ENCODE measurements at regions not wholly inside any gene's neighbourhood (a gene's known extent, or its start where the extent isn't known, plus 50 kb on each side); places are given as distances from the start of the nearest gene placed in this dataset.

DNA sequence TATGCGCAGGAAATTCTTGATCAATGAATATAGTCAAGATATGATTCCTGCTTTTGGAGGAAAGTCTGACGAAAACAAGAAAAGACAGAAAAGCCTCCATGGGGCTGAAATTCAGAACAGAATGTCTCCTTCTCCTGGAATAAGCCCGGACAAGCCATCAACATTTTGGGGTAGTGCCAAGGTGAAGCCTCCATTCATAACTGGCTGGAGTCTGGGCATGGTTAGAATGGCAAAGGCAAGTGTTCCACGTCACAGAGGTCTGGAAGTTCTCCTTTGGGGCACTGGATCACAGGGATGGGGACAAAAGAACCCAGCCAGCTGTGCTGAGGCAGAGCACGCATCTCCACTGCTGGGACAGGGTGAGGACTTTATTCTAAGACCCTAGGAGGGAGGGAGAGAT lies 505.7 kb downstream of the CMPK2 start:
- DNase-seq: no peak

DNA sequence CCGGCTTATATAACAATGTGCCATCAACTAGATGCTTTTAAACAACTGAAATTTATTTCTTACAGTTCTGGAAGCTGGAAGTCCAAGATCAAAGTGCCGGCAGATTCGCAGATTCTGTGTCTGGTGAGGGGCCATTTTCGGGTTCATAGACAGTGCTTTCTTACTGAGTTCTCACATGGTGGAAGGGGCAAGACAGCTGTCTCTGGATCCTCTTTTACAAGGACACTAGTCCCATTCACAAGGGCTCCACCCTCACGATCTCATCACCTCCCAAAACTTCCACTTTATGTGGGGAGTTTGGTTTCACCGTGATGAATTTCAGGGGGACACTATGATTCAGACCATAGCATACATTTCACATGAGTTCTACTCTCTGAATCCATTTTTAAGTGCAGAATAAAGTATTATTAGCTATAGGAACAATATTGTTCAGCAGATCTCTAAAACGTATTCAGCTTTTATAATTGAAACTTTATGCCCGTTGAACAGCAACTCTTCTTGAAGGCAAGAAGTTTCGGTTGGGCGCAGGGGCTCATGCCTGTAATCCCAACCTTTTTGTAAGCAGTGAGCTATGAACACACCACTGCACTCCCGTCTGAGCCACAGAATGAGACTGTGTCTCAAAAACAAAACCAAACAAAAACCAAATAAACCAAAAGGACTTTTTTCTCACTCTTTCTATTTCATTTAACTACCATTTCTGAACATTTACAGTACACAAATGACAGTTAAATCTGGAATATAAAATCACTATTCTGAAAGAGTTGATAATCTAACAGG lies 502.8 kb downstream of the CMPK2 start:
- DNase-seq: no peak

DNA sequence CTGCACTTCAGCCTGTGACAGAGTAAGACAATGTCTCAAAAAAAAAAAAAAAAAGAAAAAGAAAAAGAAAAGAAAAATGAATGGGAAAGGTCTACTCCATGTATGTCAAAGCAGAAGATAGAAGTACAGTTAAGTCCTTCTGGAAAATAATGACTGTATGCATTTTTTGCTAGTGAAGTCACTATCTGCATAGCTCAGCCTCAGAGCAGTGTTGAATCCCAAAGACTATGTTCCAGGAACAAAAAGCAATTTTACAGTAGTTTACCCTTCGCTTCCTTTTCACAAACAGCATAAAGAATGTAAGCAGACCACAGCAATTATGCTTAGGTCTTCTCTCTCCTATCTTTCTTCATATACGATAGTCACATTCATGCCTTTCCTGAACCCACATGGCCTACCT lies 497.4 kb downstream of the CMPK2 start:
- no peak for DNase-seq

DNA sequence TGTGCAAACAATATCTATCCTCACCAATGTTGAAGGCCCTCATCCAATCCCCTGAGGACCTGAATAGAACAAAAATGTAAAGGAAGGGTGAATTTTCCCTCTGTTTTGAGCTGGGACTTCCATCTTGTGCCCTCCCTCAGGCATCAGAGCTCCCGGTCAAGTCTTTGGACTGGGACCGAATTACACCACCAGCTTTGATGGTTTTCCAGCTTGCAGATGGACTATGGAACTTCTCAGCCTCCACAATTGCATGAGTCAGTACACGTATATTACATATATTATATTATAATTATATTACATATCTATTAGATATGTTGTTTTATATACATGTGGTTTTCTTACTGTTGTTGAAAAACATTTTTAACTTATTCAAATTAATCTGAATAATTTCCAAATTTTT lies 496.4 kb downstream of the CMPK2 start:
- DNase-seq: no peak

DNA sequence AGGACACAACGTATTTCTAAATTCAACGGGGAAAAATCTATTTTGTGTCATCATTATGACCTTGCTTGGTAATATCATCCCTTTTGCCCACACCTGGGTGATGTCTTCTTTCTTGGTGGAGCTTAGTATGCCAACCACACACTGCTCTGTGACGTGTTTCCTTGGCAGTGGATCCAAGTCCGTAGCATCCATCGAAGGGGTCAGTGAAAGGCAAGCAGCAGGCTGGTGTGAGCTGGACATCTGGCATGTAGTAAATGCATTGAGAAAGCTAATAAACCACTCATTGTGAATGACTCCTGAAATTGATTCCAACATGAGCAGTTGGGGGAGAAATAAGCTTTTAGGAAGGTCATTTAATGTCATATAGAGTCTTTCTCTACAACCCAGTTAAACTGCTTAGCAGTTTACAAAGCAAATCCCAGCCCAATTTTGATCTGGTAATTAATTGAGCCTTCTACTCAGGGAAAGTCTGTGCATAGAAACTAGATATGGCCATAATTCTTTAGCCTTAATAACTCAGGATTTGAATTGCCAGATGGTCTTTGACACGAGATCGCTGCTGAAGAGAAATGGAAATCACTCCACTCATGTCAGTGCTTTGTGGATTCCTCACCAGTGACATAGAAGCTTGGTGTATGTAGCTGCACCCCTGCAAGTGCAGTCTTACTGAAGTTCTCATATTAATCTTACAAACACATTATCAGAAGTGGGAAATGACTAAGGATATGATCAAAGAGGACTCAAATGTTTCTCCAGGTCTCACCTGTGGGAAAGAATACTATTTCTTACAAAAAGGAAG lies 494.8 kb downstream of the CMPK2 start:
- DNase-seq: no peak

- no peak for DNase-seq
Observed at GRCh38 chr2:6372317-6372901, 493.3 kb downstream of the CMPK2 start.

- no peak for DNase-seq
Observed at GRCh38 chr2:6381326-6381725, 484.4 kb downstream of the CMPK2 start.

DNA sequence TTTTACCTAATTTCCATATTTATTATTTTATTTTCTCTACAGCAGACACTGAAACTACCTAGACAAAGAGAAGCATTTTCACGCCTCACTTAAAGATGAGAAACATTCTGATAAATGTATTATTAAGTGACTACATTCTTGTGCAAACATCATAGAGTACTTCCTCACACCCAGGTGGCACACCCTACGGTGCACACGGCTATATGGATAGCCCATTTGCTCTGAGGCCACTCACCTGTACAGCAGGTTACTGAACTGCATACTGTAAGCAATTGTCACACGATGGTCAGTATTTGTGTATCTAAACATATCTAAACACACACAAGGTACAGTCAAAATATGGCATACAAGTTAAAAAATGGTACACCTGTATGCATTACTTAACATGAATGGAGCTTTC lies 481.4 kb downstream of the CMPK2 start:
- DNase-seq: no peak

GRCh38 chr2:6392354-6392753 lies 473.4 kb downstream of the CMPK2 start:
- no peak for DNase-seq

DNA sequence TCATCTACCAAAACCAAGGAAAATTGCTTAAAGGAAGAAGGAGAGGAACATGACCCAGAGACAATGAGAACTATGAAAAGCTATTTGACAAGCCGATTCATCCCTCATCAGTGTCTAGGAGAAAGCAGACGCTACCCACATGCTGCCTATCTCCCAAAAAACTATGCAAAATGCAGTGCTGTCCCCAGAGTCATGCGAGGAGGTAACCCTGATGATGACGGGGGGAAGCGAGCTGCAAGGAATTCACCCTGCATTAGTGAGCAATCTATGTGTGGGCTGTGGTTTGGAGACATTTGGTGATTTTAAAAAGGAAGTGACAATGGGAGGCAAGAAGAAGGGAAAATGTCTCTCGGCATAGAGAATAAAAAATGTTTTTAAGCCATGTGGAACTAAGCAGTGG lies 472.7 kb downstream of the CMPK2 start:
- no peak for DNase-seq

- DNase-seq: no peak
Observed at GRCh38 chr2:6393819-6394218, 471.9 kb downstream of the CMPK2 start.

GRCh38 chr2:6394276-6394675 lies 471.4 kb downstream of the CMPK2 start:
- peak; percentile 39 to 66 for DNase-seq

GRCh38 chr2:6398421-6398820 lies 467.3 kb downstream of the CMPK2 start:
- no peak for DNase-seq

GRCh38 chr2:6401301-6401700 lies 464.4 kb downstream of the CMPK2 start:
- DNase-seq: no peak

GRCh38 chr2:6408057-6408456 lies 457.6 kb downstream of the CMPK2 start:
- DNase-seq: no peak

DNA sequence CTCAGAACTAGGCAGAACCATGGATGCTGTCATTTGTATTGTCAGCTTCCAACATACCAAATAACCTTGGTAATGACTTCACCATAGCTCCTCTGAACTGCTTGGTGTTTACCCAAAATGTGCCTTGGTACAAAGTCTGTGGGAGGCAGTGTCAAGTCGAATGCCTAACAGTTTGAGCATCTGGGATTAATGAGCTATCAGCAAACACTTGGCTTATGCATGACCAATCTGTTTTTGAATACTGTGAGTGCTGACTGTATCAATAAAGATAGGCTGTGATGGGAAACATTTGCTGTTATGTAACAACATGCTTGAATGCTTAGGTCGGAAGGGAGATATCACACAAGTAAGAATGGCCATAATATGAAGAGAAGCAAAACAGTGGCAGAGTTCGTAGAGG lies 455.4 kb downstream of the CMPK2 start:
- DNase-seq: no peak

DNA sequence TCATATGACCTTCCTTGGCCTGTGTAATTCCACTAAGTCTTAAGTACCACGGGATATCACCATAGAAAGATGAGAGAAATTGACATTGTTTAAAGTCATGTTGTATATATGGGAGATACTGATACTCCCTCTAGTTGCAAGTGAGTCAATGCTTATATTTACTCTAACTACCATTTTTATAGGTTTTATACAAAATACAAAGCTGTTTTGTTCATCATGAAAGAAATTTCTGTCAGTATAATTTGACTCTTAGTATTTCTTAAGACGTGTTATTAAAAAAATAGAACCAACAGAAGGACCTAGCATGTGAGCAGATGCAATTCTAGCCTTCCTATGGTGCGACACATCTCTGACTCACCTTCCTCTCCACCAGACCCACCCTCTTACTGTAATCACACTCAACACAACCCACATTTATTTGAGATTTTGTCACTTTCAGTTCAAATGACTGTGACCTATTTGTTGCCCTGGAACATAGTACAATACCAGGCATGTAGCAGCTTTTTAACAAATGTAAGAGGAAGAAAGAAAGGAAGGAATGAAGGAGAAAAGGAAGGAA lies 453.1 kb downstream of the CMPK2 start:
- no peak for DNase-seq

DNA sequence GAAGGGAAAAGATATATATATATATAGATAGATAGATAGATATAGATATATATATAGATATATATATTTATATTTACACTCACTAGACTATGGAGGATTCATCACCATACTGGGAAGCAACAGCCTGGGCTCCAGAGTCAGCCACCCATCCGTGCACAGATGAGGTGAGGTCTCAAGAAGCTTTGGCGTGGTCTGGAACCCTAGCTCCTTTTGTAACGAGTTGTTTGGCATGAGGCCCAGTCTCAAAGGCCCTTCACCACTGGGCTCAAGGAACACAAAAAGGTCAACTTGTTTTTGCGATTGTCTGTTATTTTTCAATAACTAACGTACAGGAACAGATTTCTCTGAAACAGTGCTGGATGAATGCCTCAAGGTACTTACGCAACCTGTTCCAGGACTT lies 448.7 kb downstream of the CMPK2 start:
- DNase-seq: no peak

GRCh38 chr2:6418291-6418690 lies 447.4 kb downstream of the CMPK2 start:
- DNase-seq: no peak

DNA sequence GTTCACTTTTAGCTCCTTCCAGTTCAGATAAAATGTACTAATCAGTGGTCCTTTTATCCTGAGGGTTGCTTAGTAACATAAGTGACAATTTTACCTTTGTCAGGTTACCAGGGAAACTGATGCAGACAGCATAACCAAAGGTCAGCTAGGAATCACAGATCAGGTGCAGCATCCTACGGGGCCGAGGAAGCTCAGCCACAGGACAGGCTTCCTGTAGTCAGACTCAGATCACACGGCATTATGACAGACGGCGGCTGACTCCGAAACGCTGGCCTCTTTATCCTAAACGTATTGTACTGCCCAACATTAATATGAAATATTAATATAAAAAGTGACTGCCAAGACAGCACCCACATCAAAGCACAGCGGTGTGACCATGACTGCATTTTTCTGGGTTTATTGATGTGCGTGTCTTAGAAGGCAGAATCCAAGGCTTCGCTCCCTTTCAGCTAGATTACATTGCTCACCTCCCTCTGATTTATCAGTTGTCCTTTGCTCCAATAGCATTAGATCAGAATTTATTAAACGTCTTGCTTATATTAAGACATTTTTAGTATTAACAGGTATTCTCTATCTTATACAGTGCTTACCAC lies 444.5 kb downstream of the CMPK2 start:
- DNase-seq: no peak

GRCh38 chr2:6421888-6422287 lies 443.8 kb downstream of the CMPK2 start:
- no peak for DNase-seq

DNA sequence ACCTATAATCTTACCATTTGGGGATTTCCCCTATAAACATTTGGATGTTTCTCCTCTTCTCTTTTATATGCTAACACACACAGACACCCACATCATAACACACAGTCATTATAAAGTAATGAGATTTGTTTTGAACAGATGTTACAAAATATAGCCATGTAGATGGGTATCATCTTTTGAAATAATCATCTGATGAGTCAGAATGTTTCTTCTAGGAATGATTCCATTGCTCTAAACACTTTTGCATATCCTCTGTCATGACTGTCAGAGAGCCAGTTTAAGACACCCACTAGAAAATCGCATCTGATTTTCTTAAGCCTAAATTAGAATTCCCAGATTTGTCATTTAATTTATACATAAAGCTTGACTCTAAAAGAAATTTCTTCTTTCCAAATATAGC lies 442.6 kb downstream of the CMPK2 start:
- no peak for DNase-seq

DNA sequence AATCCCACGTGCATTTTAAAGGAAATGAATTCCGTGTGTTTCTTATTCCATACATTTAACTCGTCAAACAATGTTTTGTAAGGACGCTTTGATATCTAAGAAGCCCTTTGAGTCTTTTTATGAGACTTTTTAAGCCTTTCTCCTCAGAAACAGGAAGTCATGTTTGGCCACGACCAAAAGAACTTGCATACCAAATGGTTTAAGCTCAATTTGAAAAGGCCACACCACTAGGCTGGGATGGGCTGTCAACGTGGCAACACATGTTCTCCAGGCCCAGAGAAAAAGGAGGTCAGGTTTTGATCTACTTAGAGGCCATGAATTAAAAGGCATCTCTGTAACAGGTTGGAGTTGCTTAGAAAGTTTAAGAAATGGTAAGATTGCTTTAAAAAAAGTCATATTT lies 441.8 kb downstream of the CMPK2 start:
- no peak for DNase-seq

All from NCI-H187 (cell line).